CD4-positive, alpha-beta T cell treated with Interleukin-6 for 4 hours (primary cell): ENCODE measurements at regions not wholly inside any gene's neighbourhood (a gene's known extent, or its start where the extent isn't known, plus 50 kb on each side); places are given as distances from the start of the nearest gene placed in this dataset.
"Not testable (repeated sequence)": the region's sequence is repeated elsewhere in the genome, so short reads cannot be mapped to it uniquely, and the experiment has no call there.

Source experiments
- DNase-seq: peaks from one replicate; pipeline ENCODE4 v3.0.0-alpha.2; 2020; ENCODE audit warnings: mixed read lengths

DNA sequence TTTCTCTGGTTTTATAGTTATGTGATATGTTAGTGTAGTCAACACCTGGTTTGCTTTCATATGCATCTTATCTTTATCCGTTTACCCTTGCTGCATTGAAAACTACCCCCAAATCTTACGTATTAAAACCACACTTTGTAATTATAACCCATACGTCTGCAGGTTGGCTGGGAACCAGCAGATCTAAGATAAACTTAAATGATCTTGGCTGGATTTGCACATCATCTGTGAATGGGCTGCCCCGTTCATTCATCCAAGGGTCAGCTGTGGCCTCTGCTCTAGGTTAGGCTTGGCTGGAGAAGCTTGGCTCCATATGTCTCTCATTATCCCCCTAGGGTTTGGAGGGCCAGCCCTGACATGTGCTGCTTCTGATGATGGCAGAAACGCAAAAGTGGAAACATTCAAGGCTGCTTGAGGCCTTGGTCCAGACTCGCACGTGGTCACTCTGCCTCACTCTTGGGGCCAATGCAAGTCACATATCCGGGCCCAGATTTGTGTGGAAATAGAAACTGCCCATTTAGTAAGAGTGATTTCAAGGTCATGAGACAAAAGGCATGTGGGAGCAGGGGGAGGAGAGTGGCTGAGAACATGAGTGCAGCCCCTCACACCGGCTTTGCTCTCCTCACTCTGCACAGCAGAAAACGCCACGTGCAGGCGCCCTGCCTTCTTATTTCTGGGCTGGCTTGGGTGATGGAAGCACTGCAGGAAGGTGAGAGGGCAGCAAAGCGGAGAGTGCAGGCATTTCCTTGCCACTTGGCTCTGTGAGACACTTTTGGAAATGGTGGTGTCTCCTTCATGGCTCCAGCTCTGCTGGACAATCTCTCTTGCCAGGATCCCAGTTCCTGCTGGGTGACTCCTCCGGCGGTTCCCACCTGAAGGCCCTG, 553.8 kb downstream of the GLRX3 start:
- DNase-seq, result no peak

GRCh38 chr10:130691776-130692175, 555.6 kb downstream of the GLRX3 start:
- no peak for DNase-seq

DNA sequence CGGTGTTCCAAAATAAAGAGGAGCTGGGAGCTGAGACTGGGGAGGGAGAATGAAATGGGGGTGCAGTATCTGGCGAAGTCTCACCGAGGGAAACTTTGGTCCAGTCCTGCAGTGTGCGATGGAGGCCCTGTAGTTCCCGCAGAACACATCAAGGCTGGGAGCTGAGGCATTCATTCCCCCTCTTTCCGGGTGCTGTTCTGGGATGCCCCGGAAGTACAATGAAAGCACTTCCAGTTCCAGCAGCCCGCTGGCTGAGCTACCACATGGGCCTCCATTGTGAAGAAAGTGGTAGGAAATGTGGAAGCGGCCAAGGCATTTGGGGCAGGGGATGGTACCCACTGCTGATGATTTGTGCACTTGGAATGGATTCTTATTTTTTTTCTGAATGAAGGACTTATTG, 560.7 kb downstream of the GLRX3 start:
- no peak for DNase-seq

DNA sequence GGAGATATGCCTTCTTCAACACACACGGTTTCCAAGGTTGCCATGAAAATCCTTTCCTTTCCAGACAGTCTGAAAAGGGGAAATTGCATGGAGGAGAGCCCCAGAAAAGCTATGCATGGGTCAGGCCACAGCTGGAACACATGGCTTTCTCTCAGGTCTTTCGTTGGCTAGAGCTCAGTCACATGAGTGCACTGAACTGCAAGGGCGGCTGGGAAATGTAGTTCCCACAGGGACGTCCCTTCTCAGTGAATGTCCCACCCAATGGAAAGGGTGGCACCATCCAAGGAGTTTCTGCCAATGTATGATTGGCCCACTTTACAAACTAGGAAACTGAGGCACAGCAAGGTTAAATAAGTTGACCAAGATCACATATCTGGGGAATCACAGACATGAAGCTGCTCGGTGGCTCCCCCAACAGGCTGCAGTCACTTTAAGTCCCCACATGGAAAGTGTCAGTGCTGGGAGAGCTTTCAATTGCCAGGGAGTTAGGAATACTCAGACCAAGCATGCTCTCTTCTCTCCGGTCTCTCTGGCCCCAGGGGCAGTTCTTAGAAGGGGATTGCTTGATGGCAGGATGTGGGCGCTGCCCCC, 571.3 kb downstream of the GLRX3 start:
- DNase-seq, result no peak

DNA sequence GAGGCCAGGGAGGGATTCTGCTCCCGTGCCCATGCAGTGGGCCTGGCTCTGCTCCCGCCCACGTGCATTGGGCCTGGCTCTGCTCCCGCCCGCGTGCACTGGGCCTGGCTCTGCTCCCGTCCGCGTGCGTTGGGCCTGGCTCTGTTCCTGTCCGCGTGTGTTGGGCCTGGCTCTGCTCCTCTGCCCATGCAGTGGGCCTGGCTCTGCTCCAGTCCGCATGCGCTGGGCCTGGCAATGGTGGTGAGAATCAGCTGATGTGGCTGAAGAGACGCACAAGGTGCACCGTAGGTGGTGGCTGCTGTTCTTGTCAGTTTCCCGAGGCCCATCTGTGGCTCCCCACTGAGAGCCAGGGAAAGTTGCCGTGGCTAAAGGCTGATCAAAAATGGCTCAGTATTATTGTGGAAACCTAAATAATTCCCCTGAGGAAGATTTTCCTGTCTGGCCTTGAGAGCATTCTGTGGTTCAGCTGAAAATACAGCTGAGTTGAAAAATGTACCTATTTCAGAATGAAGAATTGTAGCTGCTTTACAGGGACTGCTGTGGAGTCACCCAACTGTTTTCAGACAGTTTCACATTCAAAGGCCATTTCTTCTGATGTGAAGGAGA, 572.4 kb downstream of the GLRX3 start:
- no peak for DNase-seq

- no peak for DNase-seq
These were observed 573.2 kb downstream of the GLRX3 start for GRCh38 chr10:130709415-130709814.

DNA sequence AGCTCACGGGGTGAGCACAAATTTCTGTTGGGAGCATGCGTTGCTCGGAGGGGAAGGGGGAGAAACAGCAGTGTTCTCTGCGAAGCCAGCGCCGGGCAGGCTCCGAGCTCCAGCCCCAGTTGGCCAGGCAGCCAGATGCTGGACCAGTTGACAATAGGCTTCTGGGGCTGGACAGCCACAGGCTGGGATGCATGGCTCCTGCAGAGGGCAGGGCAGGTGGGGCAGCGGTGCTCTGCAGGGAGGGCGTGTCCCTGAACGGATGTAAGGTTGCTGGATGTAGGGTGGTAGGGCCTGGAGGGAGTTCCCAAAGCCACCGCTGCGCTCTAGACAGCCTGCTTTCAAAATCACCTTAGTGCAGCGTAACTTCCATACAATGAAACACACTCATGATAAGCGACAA, 574.9 kb downstream of the GLRX3 start:
- no peak for DNase-seq

DNA sequence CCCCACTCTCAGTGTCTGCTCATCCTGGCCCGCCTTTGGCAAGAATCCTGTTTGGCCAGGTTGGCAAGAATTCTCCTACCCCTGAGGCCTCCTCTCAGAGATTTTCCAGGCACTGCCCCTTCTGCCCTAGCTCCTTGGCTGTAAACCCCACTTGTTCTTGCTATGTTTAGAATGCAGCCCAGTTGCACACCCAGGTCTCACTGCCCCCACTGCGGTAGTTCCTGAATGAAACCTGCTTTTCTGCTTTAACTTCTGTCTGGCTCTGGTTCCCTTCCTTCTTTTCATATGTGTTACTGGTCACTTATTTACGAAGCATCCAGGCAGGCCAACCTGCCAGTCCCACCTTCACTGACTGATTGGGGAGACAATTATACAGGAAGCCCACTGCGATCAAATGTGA, 576.9 kb downstream of the GLRX3 start:
- DNase-seq, result no peak

GRCh38 chr10:130713731-130714130, 577.5 kb downstream of the GLRX3 start:
- no peak for DNase-seq

- DNase-seq, result no peak
These were observed 578.7 kb downstream of the GLRX3 start for GRCh38 chr10:130714742-130715467.

DNA sequence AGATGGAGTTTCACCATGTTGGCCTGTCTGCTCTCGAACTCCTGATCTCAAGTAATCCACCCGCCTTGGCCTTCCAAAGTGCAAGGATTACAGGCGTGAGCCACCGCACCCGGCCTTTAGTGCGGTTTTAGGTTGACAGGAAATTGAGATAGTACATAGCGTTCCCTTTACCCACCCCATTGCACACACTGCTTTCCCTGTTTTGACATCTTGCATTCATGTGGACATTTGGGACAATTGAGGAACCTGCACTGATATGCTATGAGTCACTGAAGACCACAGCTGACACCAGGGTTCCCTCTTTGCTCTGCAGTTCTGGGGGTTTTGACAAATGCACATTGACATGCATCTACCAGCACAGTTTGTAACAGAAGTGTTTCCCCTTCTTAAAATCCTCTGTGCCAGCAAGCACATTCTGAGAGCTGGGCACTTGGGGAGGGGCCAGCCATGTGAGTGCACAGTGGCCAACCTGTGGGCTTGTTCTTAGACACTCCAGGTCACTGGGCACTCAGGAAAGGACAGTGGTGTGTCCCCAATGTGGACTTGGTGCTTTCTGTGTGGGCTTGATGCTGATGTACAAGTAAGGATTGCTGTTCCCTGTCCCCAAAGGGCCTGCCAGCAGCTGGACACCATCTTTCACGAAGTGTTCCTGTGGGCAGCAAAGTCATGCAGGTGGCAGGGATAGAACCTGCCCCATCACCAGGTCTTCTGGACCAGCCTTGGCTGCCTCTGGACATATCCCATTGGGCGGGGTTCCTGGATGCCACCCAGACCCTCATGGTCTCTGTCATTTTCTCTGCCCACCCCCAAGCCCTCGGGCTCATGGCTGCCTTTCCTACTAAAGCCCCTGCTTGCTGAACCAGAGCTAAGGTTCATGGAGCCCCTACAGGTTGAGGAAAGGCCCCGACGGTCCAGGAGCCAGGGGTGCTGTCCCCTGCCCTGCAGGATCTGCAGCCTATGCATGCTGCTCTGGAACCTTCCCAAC, 579.8 kb downstream of the GLRX3 start:
- no peak for DNase-seq

DNA sequence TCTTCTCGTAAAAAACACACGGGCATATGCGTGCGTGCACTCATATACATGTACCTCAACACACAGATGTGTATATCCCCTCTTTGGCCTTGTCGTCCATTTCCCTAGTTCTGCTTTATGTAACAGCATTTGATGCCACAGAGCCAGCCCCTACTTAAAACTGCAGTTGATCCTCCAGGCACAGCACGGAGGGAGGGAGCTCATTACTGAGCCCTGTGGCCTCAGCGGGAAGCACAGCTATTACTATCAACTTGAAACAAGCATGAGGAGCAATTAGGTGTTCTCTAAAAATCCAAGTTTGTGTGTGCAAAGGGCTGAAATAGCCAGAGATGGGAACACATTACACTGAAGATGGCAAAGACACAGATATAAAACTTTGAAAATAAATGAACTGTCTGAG, 580.9 kb downstream of the GLRX3 start:
- no peak for DNase-seq

DNA sequence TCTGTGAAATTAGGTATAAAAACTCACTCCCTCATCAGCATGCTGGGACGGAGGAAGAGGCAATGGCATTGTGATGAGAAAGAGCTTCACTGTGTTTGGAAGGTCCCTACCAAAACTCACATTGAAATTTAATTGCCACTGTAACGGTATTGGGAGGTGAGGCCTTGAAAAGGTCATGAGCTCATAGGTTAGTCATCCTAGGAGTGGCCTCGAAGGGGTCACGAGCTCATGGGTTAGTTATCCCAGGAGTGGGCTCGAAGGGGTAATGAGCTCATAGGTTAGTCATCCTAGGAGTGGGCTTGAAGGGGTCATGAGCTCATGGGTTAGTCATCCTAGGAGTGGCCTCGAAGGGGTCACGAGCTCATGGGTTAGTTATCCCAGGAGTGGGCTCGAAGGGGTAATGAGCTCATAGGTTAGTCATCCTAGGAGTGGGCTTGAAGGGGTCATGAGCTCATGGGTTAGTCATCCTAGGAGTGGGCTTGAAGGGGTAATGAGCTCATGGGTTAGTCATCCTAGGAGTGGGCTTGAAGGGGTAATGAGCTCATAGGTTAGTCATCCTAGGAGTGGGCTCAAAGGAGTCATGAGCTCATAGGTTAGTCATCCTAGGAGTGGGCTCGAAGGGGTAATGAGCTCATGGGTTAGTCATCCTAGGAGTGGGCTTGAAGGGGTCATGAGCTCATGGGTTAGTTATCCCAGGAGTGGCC, 582.7 kb downstream of the GLRX3 start:
- DNase-seq, result not testable (repeated sequence)

DNA sequence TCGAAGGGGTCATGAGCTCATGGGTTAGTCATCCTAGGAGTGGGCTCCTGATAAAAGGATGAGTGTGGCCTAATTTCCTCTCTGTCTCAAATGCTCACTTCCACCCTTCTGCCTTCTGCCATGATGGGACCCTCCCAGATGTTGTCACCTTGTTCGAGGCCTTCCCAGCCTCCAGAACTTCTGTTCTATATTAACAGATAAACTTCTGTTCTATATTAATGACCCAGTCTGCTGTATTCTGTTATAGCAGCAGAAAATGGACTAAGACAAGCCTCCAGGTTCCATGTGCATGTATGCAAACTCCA, 583.2 kb downstream of the GLRX3 start:
- DNase-seq, result no peak

DNA sequence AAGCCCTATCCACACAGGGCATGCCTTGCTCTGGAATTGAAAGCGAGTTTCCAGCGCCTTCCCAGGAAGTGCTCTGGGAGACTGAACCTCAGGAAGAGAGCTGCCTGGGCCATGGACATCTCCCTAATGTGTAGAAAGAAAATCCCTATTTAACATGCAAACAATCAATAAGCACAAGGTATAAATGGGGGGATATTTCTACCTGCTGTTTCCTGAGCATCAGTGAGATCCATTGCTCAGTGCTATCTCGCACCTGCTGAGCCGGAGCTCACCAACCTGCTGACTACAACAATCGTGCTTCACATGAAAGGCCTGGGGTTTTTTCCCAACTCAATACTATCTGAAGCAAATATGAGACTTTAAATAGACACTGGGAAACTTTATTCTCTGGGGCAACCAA, 584.0 kb downstream of the GLRX3 start:
- no peak for DNase-seq

DNA sequence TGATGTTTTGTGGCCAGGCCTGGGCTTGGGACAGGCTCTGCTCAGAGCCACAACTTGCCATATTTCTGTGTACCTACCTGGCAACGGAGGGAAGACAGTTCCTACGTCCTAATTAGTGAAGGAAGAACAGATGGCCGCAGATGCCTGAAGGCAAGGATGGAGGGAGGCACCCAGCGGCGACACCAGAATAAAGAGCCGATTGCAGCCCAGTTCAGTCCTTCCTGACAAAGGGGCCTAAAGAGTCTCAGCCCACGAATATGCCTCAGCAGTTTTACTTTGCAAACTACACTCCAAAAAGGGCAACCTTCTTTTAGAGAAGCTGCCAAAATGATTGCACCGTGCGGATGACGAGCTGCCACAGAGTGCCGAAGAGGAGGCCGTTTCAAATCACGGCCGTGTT, 585.8 kb downstream of the GLRX3 start:
- no peak for DNase-seq

- DNase-seq, result no peak
These were observed 587.5 kb downstream of the GLRX3 start for GRCh38 chr10:130723704-130724103.

GRCh38 chr10:130725474-130725970, 586.0 kb downstream of the TCERG1L start:
- no peak for DNase-seq

DNA sequence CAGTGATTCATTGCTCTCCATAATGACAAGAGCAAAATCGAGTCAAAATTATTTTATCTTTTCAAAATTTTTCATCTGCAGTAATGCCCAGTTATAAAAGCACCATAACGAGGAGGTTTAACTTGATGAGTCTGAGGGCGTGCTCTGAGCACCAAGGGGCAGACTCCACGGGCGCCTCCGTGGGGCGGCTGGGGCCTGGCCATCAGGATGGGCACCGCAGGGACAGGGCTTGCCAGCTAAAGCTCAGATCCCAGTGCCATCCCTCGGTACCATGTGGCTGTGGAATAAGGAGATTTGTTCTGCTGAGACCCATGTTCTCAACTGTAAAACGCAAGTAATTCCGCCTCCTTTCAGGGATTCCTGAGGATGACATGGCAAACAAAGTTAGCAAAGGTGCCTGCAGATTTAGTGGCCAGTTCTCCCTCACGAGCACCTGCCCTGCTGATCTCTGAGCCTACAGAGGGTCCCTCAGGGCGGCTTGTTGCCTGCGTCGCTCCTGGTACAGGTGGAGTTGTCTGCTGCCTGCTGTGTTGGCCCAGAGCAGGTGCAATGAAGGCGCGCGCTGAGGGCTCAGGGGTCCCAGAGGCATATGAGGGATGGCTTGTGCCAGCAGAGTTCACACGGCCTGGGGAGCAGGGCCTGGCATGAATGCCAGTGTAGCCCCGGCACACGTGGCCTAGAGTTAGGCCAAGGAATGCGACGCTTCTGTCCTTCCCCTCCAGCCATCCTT, 584.4 kb downstream of the TCERG1L start:
- no peak for DNase-seq

- DNase-seq, result no peak
These were observed 583.6 kb downstream of the TCERG1L start for GRCh38 chr10:130727766-130728490.
